Common myeloid progenitor, CD34-positive (primary cell): ENCODE measurements at regions not wholly inside any gene's neighbourhood (a gene's known extent, or its start where the extent isn't known, plus 50 kb on each side); places are given as distances from the start of the nearest gene placed in this dataset.
"Not testable (repeated sequence)": the region's sequence is repeated elsewhere in the genome, so short reads cannot be mapped to it uniquely, and the experiment has no call there.

Source experiments
- CTCF ChIA-PET: fragments of 350-600 bp; sonication (Branson Sonifier 250); formaldehyde crosslinking; loops from one replicate; lab custom pipeline; 2021; ENCODE audit warnings: antibody characterized with exemption; lab: Charles Lee
- POLR2A ChIA-PET: fragments of 350-600 bp; sonication (Branson Sonifier 250); formaldehyde crosslinking; loops from one replicate; lab custom pipeline; 2021; ENCODE audit warnings: antibody characterized with exemption; lab: Charles Lee
- DNase-seq, 3 donors: peaks; one replicate each; pipeline versions ENCODE4 v3.0.0 to v3.0.0-alpha.2; 2013
- H3K27ac ChIP-seq, 2 experiments: 1 replicate in 1 of 2; 2 replicates in 1 of 2; pipeline ENCODE4 v1.7.0; 2013; ENCODE audit warnings: inconsistent platforms in 2 of 2, low read length in 2 of 2, mild to moderate bottlenecking in 2 of 2, low read depth in 1 of 2, moderate library complexity in 1 of 2; ENCODE audit not compliant: severe bottlenecking in 2 of 2, insufficient read depth in 1 of 2, poor library complexity in 1 of 2
- H3K27me3 ChIP-seq, 5 experiments: replicated peaks in 2 of 5; 1 replicate in 3 of 5; 2 replicates in 2 of 5; pipeline versions ENCODE4 v1.6.1 to v1.7.0; 2013; ENCODE audit warnings: low read length in 4 of 5, mild to moderate bottlenecking in 2 of 5, moderate library complexity in 2 of 5, inconsistent platforms in 1 of 5; ENCODE audit not compliant: insufficient read depth in 5 of 5, control insufficient read depth in 4 of 5
- H3K36me3 ChIP-seq, 4 experiments: 1 replicate in 2 of 4; 2 replicates in 2 of 4; pipeline versions ENCODE4 v1.6.1 to v1.7.0; 2013; ENCODE audit warnings: low read length in 3 of 4, control low read depth in 1 of 4, mild to moderate bottlenecking in 1 of 4; ENCODE audit not compliant: control insufficient read depth in 4 of 4, insufficient read depth in 4 of 4
- H3K4me1 ChIP-seq, 4 experiments: 1 replicate in 3 of 4; 2 replicates in 1 of 4; pipeline versions ENCODE4 v1.6.1 to v1.7.1; 2013; ENCODE audit warnings: low read length in 3 of 4, mild to moderate bottlenecking in 3 of 4, control low read depth in 1 of 4, inconsistent platforms in 1 of 4, moderate library complexity in 1 of 4; ENCODE audit not compliant: control insufficient read depth in 4 of 4, insufficient read depth in 4 of 4; ENCODE audit errors: control extremely low read depth in 1 of 4
- H3K4me3 ChIP-seq, 7 experiments: 1 replicate in 4 of 7; 2 replicates in 3 of 7; pipeline versions ENCODE4 v1.5.1 to v1.7.0; 2013; ENCODE audit warnings: mild to moderate bottlenecking in 7 of 7, low read length in 6 of 7, moderate library complexity in 6 of 7, inconsistent platforms in 2 of 7, low read depth in 2 of 7, control low read depth in 1 of 7; ENCODE audit not compliant: insufficient read depth in 4 of 7, control insufficient read depth in 1 of 7; ENCODE audit errors: extremely low read depth in 1 of 7
- H3K9me3 ChIP-seq, 5 experiments: 1 replicate in 4 of 5; 2 replicates in 1 of 5; pipeline versions ENCODE4 v1.6.1 to v1.7.1; 2013; ENCODE audit warnings: low read length in 4 of 5, mild to moderate bottlenecking in 2 of 5, inconsistent platforms in 1 of 5, low read depth in 1 of 5, moderate library complexity in 1 of 5; ENCODE audit not compliant: control insufficient read depth in 4 of 5, insufficient read depth in 2 of 5; ENCODE audit errors: control extremely low read depth in 1 of 5
- WGBS: methylation state at CpG from one replicate; pipeline ENCODE4 v1.1.5; 2013; ENCODE audit not compliant: insufficient coverage; 5-methylcytosine and 5-hydroxymethylcytosine counted together

- POLR2A ChIA-PET: no interaction called here
- no peaks in the 10 kb centered on the region for H3K4me1 ChIP-seq
- DNase-seq: no peak
- no peak overlapping the region for H3K4me3 ChIP-seq
- peaks cover 0 to 3% (median 0%) of the 10 kb centered on the region in 5 experiments for H3K27me3 ChIP-seq
- no peak overlapping the region for H3K27ac ChIP-seq
- CTCF ChIA-PET: interaction anchor here (0.7 to 1.0 kb wide), 2 partner anchors 13 to 502 kb away, joined by 3 to 4 read pairs; no protein-coding TSS in a partner anchor
- no peaks in the 10 kb centered on the region for H3K36me3 ChIP-seq
- no peaks in the 10 kb centered on the region for H3K9me3 ChIP-seq
Measured at GRCh38 chr1:221979444-221980032, 237.6 kb upstream of the DUSP10 start.

GRCh38 chr1:221978631-221979334 lies 236.9 kb upstream of the DUSP10 start:
- WGBS: 100% methylated on average over 3 of the region's 9 CpGs
- H3K4me1 ChIP-seq, H3K4me3 ChIP-seq, H3K27ac ChIP-seq, H3K9me3 ChIP-seq, DNase-seq, POLR2A ChIA-PET, H3K27me3 ChIP-seq, H3K36me3 ChIP-seq: not testable (repeated sequence)
- CTCF ChIA-PET: interaction anchor here (1.0 kb wide), 1 partner anchor 14 kb away, joined by 4 read pairs; no protein-coding TSS in a partner anchor

- H3K4me1 ChIP-seq, H3K9me3 ChIP-seq, CTCF ChIA-PET, H3K27me3 ChIP-seq, DNase-seq, POLR2A ChIA-PET, H3K27ac ChIP-seq, H3K4me3 ChIP-seq, H3K36me3 ChIP-seq: not testable (repeated sequence)
- 100% methylated on average over 1 of the region's 3 CpGs for WGBS
Measured at GRCh38 chr1:221973787-221974186, 231.9 kb upstream of the DUSP10 start.

- ChIA-PET CTCF (interaction anchor here (0.9 to 1.1 kb wide), 2 partner anchors 11 to 20 kb away, joined by 3 to 4 read pairs; no protein-coding TSS in a partner anchor), POLR2A (no interaction called here)
- H3K27me3 ChIP-seq: no peaks in the 10 kb centered on the region
- WGBS: 100% methylated on average over 2 of the region's 10 CpGs
- H3K27ac ChIP-seq: no peak overlapping the region
- DNase-seq: no peak
- no peak overlapping the region for H3K4me3 ChIP-seq
- no peaks in the 10 kb centered on the region for H3K36me3 ChIP-seq
- no peaks in the 10 kb centered on the region for H3K9me3 ChIP-seq
- H3K4me1 ChIP-seq: no peaks in the 10 kb centered on the region
Measured at GRCh38 chr1:221972276-221973235, 230.7 kb upstream of the DUSP10 start.

GRCh38 chr1:221971035-221971434 lies 229.1 kb upstream of the DUSP10 start:
- H3K9me3 ChIP-seq, H3K36me3 ChIP-seq, POLR2A ChIA-PET, DNase-seq, H3K27me3 ChIP-seq, H3K4me1 ChIP-seq, H3K27ac ChIP-seq, H3K4me3 ChIP-seq: not testable (repeated sequence)
- WGBS: 90% methylated on average over 2 of the region's 8 CpGs
- CTCF ChIA-PET: interaction anchor here (0.6 kb wide), 1 partner anchor 141 kb away, joined by 4 read pairs; no protein-coding TSS in a partner anchor

- DNase-seq, H3K36me3 ChIP-seq, CTCF ChIA-PET, H3K27me3 ChIP-seq, H3K9me3 ChIP-seq, POLR2A ChIA-PET, H3K4me1 ChIP-seq, H3K27ac ChIP-seq, H3K4me3 ChIP-seq: not testable (repeated sequence)
- WGBS: 93% methylated on average over 3 of the region's 6 CpGs
Measured at GRCh38 chr1:221969298-221969858, 227.5 kb upstream of the DUSP10 start.
